Right renal cortex interstitium (tissue), 3 donors: ENCODE measurements at regions not wholly inside any gene's neighbourhood (a gene's known extent, or its start where the extent isn't known, plus 50 kb on each side); places are given as distances from the start of the nearest gene placed in this dataset.
"Not testable (repeated sequence)": the region's sequence is repeated elsewhere in the genome, so short reads cannot be mapped to it uniquely, and the experiment has no call there.

ENCODE experiments used
- DNase-seq, 3 donors: peaks; one replicate each; pipeline ENCODE4 v3.0.0-alpha.2; 2013; ENCODE audit warnings: low read depth in 3 of 3, low spot score in 2 of 3

DNA sequence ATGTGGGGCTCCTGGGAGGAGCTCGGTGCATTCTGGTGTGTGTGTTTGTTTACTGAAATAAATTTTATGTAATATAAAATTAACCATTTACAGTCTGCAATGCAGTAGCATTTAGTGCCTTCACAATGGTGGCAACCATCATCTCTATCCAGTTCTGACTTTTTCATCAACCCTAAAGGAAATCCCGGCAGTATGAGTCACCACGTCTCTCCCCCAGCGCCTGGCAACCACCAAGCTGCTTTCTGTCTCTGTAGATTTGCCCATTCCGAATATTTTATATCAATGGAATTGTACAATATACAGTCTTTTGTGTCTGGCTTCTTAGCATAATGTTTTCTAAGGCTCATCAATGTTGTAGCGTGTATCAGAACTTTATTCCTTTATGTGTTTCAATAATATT lies 300.5 kb downstream of the MIAT start:
- no peak for DNase-seq

DNA sequence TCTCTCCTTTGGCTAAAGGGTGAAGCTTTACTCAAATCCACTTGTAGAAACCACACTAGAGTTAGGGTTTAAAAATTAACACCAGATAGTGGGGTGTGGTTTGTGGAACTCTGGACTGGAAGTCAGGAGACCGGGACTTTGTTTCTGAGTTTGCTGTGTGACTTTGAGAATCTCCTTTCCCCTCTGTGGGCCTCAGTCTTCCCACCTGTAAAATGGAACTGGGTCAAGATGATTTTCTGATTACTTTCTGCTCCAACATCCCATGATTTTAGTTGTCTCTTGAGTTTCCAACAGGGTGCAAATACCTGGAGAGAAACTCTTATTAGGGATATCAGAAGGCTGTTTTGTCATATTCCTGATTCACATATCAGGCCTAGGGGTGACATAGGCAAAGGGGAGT lies 301.0 kb downstream of the MIAT start:
- no peak for DNase-seq

DNA sequence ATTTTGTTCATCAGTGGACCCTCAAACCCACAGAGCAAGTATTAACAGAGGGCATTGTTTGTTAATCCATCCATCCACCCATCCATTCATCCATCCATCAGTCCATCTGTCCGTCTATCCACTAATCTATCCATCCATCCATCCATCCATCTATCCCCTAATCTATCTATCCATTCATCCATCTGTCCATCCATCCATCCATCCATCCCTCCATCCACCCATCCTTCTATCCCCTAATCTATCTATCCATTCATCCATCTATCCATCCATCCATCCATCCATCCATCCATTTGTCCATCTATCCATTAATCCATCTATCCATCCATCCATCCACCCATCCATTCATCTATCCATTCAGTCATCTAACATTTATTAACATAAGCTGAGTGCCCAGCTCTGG lies 307.3 kb downstream of the MIAT start:
- DNase-seq, result no peak

DNA sequence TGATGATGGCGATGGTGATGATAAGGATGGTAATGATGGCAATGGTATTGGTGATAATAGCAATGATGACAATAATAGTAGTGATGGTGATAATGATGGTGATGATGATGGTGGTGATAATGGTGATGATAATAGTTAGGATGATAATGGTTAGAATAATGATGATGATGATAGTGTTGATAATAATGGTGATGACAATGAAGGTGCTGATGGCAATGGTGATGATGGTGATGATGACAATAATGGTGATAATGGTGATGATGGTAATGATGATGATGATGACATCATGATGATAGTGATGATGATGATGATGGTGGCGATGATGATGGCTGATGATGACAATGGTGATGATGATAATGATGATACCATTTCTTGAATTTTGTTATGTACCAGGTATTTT lies 309.9 kb downstream of the MIAT start:
- no peak for DNase-seq

DNA sequence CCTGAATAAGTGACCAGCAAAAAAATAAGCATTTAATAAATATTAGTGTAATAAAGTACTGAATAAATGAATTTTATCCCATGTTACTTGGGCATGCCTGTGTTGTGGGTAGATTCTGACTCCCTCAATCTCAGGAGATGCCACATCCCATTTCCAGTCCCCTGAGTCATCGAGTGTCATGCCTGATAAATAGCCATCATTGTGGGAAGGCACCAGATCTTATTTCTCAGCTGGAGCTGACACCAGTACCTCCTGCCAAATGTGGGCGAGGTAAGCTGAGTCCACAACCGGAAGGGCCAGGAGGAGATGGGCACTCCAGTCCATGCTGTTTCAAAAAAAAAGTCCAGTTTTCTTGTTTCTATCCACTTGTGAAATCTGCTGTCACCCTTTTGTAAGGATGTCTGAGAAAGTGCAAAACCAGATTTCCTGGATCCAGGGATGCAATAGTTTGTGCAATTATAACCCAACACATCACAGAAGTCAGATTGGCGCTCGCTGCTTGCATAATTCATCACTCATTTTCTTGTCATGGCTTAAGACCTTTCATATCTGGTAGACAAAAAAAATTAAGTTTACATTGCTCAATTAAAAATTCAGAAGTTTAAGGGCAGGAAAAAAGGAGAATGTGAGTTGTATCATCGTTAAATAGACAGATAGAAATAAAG lies 311.6 kb downstream of the MIAT start:
- DNase-seq, result no peak

DNA sequence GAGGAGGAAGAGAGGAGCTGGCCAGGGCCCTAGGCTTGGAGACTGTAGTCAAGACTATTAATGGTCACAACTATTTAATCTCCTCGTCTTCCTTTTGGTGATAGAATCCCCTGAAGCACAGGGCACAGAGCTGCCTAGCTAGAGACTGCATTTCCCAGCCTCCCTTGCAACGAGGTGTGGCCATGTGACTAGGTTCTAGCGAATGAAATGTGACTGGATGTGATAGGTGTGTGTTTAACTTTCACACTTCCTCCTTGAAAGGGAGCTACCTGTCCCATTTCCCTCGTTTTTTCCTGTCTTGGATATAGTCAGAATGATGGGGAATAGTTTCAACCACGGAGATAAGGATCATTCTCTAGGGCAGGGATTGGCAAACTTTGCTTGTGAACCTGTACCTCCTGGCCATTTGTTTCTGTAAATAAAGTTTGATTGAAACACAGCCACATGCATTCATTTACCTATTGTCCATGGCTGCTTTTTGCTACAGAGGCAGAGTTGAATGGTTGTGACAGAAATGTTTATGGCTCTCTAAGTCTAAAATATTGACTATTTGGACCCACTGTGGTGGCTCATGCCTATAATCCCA lies 313.5 kb downstream of the MIAT start:
- DNase-seq, result no peak

DNA sequence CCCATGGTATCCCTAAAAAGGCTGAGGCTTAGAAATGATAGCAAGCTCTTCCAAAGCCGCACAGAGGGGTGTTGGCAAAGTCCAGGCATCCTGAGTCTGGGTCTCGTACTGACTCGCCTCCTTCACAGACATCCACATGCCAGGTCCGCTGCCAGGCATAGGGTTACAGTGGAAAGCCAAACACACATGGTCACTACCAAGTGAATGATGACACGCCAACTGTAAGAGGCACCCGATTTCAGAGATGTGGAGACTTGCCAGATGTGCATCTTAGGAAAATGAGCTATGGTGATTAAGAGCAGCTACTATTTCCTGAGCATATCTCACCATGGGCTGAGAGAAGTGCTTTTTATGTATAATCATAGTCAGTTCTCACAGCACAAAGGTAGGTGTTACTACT lies 314.9 kb downstream of the MIAT start:
- DNase-seq, result no peak

DNA sequence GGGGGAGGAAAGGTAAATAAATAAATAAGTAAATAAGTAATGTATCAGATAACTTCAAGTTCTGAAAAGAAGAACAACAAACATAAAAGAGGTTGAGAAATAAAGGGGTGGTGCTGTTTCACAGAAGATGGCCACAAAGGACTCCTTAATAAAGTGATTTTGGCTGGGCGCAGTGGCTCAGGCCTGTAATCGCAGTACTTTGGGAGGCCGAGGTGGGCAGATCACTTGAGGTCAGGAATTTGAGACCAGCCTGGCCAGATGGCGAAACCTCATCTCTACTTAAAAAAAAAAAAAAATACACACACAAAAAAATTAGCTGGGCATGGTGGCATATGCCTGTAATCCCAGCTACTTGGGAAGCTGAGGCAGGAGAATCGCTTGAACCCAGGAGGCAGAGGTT lies 315.5 kb downstream of the MIAT start:
- DNase-seq, result not testable (repeated sequence)

DNA sequence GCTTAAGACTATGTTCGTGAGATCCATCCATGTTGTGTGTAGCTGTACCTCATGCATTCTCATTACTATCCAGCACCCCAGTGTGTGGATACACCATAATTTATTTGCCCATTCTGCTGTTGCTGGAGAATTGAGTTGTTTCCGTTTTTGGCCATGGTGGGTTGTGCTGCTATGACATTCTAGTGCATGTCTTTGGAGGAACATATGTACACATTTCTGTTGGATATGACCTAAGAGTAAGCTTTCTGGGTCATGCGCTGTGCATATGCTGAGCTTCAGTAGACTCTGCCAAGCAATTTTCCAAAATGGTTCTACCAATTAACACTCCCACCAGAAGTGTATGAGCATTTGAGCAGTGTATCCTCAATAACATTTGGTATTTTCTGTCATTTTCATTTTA lies 316.6 kb downstream of the MIAT start:
- no peak for DNase-seq

DNA sequence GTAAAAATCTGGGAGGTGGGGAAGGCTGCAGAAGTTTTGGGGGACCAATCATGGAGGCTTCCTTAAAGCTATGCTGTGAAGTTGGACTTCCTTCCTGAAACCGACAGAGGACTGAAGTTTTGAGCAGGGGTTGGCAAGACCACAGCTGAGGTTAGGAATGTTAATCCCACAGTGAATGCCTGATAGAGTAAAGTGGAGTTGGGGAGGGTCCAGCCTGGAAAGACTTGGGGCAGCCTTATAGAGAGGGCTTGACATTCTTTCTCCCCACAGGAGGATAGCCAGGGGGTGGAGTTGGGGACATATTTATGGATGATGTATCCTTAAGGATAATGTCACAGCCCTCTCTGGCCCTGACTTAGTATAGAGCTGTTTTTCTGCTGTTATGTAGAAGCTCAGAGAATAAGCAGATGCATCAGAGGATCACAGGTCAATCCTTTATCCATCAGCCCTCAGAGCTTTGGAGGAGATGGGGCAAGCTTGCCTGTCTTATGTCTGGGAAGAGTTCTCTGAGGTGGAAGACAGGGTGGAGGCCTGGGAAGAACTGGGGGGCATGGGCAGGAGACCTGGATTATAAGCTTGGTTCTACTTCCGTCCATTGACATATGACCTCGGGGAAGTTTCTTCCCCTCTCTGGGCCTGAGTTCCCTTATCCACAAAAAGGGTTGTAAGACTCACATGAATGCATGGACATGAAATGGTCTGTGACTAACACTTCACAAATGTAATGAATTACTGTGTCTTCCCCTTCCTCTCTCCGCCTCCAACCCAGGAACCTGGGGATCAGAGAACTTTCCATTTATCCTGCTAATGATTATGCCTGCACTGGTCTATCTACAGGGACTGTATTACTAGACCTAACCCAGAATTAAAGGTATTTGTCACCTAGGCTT lies 317.8 kb downstream of the MIAT start:
- DNase-seq, result no peak

DNA sequence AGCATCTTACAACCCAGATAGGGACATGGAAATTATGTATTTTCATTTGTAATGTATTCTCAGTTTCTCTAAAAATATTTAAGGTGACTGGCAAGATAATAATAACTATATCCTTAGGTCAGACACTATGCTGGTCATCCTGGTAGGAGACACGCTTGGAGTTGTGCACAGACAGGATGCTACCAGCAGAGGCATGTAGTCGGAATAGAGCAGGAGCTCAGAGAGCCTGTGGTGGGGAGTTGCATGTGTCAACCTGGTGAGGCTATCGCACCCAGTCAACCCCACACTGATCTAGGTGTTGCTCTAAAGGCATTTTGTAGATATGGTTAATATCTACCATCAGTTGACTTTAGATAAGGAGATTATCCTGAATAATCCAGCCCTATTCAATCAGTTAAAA lies 318.5 kb downstream of the MIAT start:
- DNase-seq, result no peak

DNA sequence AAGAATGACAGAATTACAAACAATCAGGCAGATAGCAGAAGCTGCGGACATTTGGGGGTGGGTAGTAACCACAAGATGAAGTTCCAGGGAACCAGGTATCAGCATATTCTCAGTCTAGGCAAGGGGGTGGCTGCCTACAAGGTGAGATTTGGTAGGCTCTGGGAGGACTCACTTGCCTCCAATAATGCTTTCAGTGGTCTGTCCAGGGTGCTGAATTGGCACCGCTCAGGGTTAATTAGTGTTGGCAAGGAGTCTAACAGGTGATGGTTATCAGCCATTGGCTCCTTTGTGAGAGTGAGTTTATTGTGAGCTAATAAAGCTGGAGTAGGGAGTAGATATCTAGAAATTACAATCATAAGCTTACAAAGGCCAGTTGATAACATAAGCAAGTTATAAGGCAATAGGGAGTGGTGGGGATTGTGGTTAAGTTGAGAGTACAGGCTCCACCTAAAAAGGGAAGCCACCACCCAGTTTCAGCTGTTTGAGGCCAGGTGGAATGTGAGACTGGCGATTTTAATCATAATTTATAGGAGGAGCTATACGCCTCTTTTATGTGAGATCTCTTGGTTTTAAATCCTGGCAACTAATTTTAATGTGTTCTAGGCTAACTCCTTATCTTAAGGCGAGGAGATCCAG lies 320.5 kb downstream of the MIAT start:
- DNase-seq, result no peak

DNA sequence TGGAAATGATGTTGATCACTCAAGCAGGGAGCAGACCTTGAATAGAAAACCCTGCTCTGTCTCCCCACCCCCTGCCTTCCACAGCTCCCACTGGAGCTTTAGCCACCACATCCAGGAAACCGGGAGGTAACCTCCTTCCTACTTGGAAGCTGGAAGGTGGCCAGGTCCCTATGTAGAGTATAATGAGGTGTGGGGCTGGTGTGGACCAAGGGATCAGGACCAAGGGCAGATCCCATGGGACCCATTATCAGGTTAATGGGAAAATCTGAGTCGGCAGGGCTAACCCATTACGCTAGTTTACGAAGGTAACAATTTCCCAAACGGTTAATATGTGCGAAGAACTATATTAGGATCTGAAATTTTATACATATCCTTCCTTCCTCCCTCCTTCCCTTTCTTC lies 321.9 kb downstream of the MIAT start:
- DNase-seq, result no peak

DNA sequence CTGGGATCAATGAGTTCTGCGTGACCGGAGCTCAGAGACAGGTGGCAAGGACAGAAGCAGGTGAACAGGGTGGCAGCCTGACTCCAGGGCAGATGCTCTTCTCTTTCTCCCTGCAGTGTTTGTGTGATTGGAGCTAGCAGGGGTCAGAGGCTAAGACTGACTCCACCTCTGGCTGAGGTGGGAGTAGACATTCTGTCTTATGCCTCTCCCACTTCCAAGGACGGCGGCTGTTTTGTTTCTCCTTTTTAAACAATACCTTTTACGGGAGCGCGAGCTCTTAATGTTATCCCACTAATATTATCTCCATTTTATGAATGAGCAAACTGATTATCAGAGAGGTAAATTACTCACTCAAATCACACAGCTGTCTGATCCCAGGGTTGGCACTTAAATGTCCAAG lies 323.7 kb downstream of the MIAT start:
- no peak for DNase-seq

DNA sequence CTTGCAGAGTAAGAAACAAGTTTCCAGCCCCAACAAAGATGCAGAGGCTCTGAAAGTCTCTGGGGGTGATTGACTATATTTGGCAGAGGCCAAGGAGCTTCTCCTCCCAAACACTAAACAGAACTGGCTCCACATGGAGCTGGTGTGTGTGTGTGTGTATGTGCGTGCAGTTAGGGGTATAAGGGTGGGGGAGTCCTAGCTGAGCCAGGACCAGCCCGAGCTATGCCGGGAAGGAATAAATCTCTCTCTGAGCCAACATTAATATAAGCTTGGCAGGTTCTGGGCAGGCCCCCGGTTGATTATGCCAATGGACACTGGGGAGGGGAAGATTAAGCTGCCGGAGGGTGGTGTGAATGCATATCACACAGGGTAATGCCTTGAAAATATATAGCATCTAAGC lies 324.2 kb downstream of the MIAT start:
- DNase-seq, result no peak

DNA sequence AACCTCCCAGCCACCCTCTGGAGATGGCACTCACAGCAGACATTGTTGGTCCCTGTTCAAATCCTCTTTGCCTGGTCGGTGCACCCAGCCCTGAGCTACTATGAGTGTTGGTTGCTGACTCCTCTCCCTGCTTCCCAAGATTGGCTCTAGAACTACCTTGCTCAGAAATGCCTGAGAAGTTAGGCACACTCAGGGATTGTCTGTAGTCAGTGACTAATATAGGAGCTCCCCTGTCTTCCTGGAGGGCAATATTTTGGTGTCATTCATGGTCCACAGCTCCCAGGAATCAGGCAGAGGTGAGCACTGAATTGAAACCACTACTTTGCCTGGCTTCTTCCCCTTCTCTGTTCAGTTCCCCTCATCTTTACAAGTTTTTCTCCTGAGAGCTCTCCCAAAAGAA lies 325.9 kb downstream of the MIAT start:
- no peak for DNase-seq

DNA sequence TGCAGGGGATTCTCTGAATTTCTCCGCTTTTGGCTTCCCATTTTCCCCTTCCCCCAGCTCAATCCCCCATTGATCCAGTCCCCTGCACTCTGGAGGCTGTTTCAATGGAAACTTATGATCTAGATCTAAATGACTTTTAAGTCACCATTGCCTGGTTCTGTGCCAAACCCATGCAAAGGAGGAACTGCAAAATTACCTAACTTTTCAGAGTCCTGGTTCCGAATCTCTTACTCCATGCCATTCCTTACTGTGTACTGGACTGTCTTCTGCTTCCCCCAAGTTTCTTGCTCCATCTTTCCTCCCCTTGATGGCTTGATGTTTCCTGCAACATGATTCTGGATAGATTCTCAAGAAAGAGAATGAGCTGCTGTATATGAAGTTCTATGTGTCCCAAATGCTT lies 327.8 kb downstream of the MIAT start:
- no peak for DNase-seq

DNA sequence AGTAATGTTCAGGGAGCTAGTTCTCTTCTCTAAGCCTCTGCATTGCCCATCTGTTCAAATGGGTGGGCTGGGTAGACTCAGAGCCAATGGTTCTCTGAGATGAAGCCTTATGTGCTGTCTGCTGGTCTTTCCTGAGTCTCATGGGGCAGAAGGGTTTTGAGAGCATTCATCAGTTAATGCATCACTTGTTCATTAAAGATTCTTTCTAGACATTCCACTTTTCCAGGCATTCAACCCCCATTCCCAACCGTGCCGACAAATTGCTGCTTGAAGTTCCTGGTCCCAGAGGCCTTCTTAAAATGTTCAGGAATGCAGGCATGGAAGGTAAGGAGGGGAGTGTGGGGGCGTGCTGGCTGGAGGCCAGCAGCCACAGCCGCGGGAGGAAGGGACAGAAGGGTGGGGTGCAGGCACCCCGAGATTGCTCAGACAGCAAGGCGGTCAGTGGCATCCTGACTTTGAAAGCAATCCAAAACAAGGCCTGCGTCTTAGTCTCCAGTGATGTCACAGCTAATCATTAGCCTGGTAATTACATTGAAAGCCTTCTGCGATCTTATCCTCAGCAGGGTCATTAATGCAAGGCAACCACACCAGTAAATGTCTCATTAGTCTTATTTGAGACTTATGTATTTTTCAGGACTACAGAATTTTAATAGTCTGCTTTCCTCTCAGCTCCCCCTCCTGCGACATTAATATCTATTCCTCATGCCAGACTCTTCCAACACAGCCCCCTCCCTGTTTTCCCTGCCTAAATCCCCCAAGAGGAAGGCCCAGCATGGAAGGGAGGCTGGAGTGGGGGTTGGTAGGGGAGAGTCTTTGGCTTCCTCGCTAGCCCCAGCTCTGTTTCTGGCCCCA lies 328.8 kb downstream of the MIAT start:
- DNase-seq, result no peak

DNA sequence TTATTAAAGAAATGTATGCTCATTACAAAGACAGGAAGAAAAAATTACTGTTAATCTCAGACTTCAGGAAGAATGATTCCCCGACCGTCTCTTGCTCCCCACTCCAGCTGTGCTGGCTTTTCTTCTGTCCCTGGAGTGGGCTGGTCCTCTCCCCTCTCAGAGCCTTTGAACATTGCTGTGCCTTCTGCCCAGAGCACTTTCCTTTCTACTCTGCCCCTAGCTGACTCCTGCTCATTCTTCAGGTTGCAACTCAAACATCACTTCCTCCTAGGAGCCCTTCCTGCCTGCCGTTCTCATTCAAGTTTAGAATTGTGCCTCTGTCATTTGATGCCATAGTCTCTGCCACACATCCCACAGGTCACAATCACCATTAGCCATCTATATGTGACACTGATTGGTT lies 329.5 kb downstream of the MIAT start:
- DNase-seq, result no peak

DNA sequence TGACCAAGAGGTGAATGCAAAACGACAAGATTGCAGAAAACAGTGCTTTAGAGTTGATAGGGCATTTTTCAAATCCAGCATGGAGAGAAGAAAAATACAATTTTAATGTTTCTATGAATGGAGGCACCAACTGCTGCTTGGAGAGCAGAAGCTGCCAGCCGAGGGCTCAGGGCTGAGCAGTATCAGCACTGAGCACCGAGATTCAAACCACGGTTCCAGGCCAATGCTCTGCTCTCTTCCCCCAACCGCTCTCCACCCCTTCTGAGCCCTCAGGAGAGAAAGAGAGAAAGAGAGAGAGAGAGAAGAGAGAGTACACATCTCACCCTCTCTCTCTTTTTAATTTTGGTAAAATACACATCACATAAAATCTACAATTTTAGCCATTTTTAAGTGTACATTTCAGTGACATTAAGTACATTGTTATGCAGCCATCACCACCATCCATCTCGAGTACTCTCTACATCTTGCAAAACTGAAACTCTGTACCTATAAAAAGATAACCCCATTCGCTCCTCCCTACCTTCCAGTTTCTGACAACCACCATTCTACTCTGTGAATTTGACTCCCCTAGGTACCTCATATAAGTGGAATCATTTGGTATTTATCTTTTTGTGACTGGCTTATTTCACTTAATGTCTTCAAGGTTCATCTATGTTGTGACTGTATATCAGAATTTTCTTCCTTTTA lies 333.3 kb downstream of the MIAT start:
- DNase-seq, result no peak
